Activated CD8-positive, alpha-beta memory T cell treated with anti-CD3 and anti-CD28 coated beads for 4 hours (primary cell): ENCODE measurements at regions not wholly inside any gene's neighbourhood (a gene's known extent, or its start where the extent isn't known, plus 50 kb on each side); places are given as distances from the start of the nearest gene placed in this dataset.
A peak's percentile ranks its signal among the peaks of the same experiment; 100 is the strongest.

ENCODE experiments used
- DNase-seq, 2 donors: peaks; one replicate each; pipeline ENCODE4 v3.0.0-alpha.2; 2020; ENCODE audit warnings: low read depth in 2 of 2

GRCh38 chr2:230642966-230643365 is 69.7 kb upstream of the CAB39 start:
- DNase-seq: no peak

DNA sequence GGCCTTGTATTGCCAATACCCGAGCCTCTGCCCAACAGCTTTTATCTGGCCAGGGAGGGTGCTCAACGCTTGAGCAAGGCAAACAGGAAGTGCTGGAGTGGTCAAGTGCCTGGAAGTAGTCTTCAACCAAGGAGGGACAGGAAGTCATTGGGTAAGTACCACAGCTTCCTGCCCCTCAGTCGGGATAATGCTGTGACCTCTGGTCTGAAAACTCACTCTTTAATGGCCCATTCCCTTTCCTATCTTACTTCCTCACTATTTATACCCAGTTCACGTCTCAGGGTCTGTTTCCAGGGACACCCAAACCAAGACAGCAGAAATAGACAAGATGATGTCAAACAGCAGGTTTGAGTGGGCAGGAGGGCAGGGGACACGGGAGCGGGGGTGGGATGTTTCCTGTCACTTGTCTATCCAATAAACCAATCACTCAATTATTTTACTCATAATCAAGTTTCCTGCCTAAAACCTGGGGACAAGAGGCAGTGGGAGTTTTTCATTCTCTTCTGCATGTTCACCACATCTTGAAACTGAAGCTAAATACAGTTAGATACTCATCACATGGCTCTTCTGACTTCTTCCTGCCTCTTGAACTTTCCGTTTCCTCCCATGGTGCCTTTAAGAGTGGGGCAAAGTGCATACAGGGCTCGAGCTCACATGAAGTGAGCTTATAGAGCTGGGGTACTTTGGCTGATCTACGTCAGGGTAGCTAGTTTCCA is 68.9 kb upstream of the CAB39 start:
- peak in 1 of 2 donors; percentile 59 for DNase-seq

- DNase-seq: no peak
Measured at GRCh38 chr2:230644356-230644935, 68.2 kb upstream of the CAB39 start.

- no peak for DNase-seq
Measured at GRCh38 chr2:230648356-230648755, 64.3 kb upstream of the CAB39 start.

DNA sequence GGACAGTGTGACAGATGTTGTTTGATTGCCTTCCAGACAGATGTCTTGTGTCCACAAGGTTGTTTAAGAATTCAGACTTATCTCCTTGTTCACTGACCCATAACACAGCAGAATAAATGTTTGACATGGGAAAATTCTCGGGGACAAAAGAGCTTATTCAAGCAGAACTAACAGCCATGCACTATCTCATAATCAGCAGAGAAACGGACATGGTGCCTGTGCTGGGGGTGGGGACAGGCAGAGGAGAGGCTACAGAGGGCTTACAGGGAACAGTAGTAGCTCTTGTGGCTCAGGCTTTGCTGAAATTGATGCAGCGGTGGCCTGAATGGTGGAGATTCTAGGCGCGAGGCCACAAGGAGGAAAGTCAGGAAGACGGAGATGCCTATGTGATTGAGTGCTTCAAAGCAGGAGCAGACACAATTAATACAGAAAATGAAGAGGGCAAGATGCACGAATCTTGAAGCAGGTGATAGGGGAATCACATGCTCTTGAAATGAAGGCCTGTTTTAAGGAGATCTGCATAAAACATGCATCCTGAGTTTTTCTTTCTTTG is 62.0 kb upstream of the CAB39 start:
- DNase-seq: no peak

DNA sequence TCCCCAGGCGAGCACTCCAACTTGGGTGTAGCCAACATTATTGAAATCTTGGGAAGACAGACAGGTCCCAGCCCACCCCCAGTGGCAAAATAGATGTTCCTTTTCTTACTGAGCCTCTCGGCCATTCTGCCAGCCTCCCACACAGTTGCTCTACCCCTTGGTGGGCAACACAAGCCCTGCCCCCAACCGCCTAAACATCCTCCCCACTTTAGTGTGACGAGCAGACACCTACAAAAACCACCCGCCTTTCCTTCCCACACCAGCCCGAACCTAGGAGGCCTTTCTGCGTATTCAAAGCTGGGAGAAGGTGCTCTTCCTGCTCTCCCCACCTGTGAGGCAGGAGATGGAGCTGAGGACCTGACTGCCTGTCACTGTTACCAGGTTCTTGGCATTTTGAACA is 58.6 kb upstream of the CAB39 start:
- DNase-seq: no peak

- DNase-seq: no peak
Measured at GRCh38 chr2:230657462-230657861, 55.2 kb upstream of the CAB39 start.

DNA sequence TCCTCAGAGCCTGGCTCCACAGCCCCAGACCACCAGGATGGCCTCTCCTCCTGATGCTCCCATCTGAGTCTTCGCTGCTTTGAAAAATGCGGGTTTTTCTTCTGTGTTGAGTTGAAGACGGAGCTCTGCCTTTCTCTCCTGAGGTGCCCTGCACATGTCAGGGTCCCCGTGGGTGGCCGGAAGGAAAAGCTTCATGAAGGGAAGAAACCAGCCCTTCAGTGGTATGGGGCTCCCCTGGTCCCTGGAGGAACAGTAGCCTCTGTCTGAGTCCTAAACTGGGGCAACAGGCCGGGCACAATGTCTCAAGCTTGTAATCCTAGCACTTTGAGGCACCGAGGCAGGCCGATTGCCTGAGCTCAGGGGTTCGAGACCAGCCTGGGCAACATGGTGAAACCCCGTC is 54.7 kb upstream of the CAB39 start:
- no peak for DNase-seq

DNA sequence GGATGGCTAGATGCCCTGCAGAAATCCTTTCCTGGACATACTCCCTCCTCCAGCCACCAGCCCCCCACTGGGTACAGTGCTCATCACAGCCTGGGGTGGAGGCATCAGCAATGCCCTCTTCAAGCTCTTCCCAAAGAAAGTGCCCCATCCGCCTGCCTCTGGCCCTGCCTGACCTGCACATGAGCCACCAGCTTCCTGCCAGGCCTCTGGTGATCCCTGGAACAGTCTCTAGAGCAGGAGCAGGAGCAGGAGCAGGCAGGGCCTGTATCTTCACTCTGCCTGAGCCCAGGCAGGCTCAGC is 54.1 kb upstream of the CAB39 start:
- DNase-seq: no peak

GRCh38 chr2:230658877-230659652 is 53.6 kb upstream of the CAB39 start:
- DNase-seq: peak in 1 of 2 donors; percentile 36

GRCh38 chr2:230660294-230661060 is 52.2 kb upstream of the CAB39 start:
- no peak for DNase-seq

GRCh38 chr2:230661072-230661957 is 51.3 kb upstream of the CAB39 start:
- DNase-seq: peak in 1 of 2 donors; percentile 35
